ENCODE measurements at regions not wholly inside any gene's neighbourhood (a gene's known extent, or its start where the extent isn't known, plus 50 kb on each side); places are given as distances from the start of the nearest gene placed in this dataset.
"Not testable (repeated sequence)": the region's sequence is repeated elsewhere in the genome, so short reads cannot be mapped to it uniquely, and the experiment has no call there.

- DNase-seq (ENCODE audit: low read depth): not testable (repeated sequence)
These were observed 310.9 kb upstream of the IZUMO3 start for GRCh38 chr9:24856601-24857000.

- DNase-seq (ENCODE audit: low read depth): no peak
These were observed 300.7 kb upstream of the IZUMO3 start for GRCh38 chr9:24846248-24846912.

GRCh38 chr9:24844217-24844616 lies 298.5 kb upstream of the IZUMO3 start:
- no peak for DNase-seq (ENCODE audit: low read depth)

- no peak for DNase-seq (ENCODE audit: low read depth)
These were observed 296.3 kb upstream of the IZUMO3 start for GRCh38 chr9:24841993-24842392.

- no peak for DNase-seq (ENCODE audit: low read depth)
These were observed 286.6 kb upstream of the IZUMO3 start for GRCh38 chr9:24832307-24832706.

- DNase-seq (ENCODE audit: low read depth): no peak
These were observed 283.0 kb upstream of the IZUMO3 start for GRCh38 chr9:24828687-24829086.

GRCh38 chr9:24824607-24825006 lies 278.9 kb upstream of the IZUMO3 start:
- no peak for DNase-seq (ENCODE audit: low read depth)

- DNase-seq (ENCODE audit: low read depth): no peak
These were observed 274.5 kb upstream of the IZUMO3 start for GRCh38 chr9:24820196-24820595.

- DNase-seq (ENCODE audit: low read depth): no peak
These were observed 272.1 kb upstream of the IZUMO3 start for GRCh38 chr9:24817756-24818155.

- DNase-seq (ENCODE audit: low read depth): no peak
These were observed 270.3 kb upstream of the IZUMO3 start for GRCh38 chr9:24816006-24816405.

- DNase-seq (ENCODE audit: low read depth): no peak
These were observed 255.6 kb upstream of the IZUMO3 start for GRCh38 chr9:24801344-24801743.

GRCh38 chr9:24793787-24794186 lies 248.1 kb upstream of the IZUMO3 start:
- no peak for DNase-seq (ENCODE audit: low read depth)

GRCh38 chr9:24776226-24776625 lies 230.5 kb upstream of the IZUMO3 start:
- DNase-seq (ENCODE audit: low read depth): no peak

GRCh38 chr9:24774199-24774598 lies 228.5 kb upstream of the IZUMO3 start:
- not testable (repeated sequence) for DNase-seq (ENCODE audit: low read depth)

GRCh38 chr9:24766081-24766480 lies 220.4 kb upstream of the IZUMO3 start:
- DNase-seq (ENCODE audit: low read depth): no peak

GRCh38 chr9:24765025-24765756 lies 219.5 kb upstream of the IZUMO3 start:
- no peak for DNase-seq (ENCODE audit: low read depth)

GRCh38 chr9:24738421-24738961 lies 192.8 kb upstream of the IZUMO3 start:
- DNase-seq (ENCODE audit: low read depth): no peak

- no peak for DNase-seq (ENCODE audit: low read depth)
These were observed 186.1 kb upstream of the IZUMO3 start for GRCh38 chr9:24731754-24732153.

GRCh38 chr9:24721621-24722020 lies 175.9 kb upstream of the IZUMO3 start:
- DNase-seq (ENCODE audit: low read depth): no peak

GRCh38 chr9:24712206-24712605 lies 166.5 kb upstream of the IZUMO3 start:
- DNase-seq (ENCODE audit: low read depth): no peak

GRCh38 chr9:24708814-24709213 lies 163.1 kb upstream of the IZUMO3 start:
- no peak for DNase-seq (ENCODE audit: low read depth)

- no peak for DNase-seq (ENCODE audit: low read depth)
These were observed 153.3 kb upstream of the IZUMO3 start for GRCh38 chr9:24698881-24699518.

GRCh38 chr9:24672336-24672735 lies 126.6 kb upstream of the IZUMO3 start:
- no peak for DNase-seq (ENCODE audit: low read depth)
